Esophagus mucosa (tissue), 1 donor: ENCODE measurements at regions not wholly inside any gene's neighbourhood (a gene's known extent, or its start where the extent isn't known, plus 50 kb on each side); places are given as distances from the start of the nearest gene placed in this dataset.
A peak's percentile ranks its signal among the peaks of the same experiment; 100 is the strongest.
"Not testable (repeated sequence)": the region's sequence is repeated elsewhere in the genome, so short reads cannot be mapped to it uniquely, and the experiment has no call there.

Experiments
- ATAC-seq: fragments of 200-7000 bp; cut with Tn5 transposase; one replicate; pipeline ENCODE4 v1.9.1; 2020
- donor health status: DM: yes; HTN: yes; CAD: no.

GRCh38 chr9:62526306-62526705 lies 1336.5 kb downstream of the SPATA31A7 start:
- not testable (repeated sequence) for ATAC-seq

DNA sequence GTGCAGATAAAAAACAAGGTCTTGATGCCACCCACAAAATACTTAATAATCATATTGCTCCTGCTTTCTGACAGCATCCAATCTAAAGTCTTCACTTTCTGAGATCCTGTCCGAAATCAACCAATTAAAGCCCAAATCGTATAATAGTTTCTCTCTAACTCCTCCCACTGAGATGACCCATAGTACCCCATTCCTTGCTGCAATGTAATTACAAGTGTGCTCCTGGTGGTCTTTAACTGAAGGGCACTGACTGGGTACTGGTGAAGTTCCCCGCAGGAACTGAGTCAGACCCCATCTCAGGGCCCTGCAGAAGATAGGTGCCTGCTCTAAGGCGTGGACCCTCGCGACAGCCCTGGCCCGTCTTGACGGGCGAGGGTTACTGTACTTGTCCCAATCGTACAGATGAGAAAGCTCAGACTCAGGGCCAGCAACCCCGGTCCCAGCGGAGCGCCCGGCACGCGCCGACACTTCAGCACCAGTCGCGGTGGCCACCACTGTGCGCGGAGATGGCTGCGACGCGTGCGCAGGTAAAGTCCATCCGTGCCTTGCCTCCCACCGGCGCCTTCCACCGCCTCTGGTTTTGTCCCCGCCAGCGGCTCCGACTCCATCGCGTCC lies 1342.4 kb downstream of the SPATA31A7 start:
- ATAC-seq, result not testable (repeated sequence)

- ATAC-seq, result not testable (repeated sequence)
Measured at GRCh38 chr9:62532777-62533173, 1342.9 kb downstream of the SPATA31A7 start.

DNA sequence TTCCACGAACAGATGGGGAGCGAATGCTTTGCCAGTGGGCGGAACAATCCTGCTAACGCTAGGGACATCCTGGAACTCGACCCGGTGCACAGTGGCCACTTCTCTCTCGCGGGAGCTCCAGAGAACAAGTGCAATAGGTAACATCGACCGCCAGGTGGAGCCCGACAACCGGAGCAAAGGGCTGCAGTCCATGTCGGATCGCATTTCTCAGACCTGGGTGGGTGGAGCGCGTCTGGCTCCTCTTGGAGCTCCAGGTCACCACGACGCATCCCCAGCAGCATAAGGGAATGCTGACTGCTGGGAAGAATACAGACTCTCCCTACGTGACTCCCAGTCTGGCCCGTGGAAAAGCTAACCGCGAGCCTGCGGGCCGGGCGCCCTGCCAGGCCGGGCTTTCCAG lies 1360.7 kb downstream of the SPATA31A7 start:
- ATAC-seq, result peak; percentile 89

- ATAC-seq, result not testable (repeated sequence)
Measured at GRCh38 chr9:62560603-62561002, 1370.8 kb downstream of the SPATA31A7 start.

DNA sequence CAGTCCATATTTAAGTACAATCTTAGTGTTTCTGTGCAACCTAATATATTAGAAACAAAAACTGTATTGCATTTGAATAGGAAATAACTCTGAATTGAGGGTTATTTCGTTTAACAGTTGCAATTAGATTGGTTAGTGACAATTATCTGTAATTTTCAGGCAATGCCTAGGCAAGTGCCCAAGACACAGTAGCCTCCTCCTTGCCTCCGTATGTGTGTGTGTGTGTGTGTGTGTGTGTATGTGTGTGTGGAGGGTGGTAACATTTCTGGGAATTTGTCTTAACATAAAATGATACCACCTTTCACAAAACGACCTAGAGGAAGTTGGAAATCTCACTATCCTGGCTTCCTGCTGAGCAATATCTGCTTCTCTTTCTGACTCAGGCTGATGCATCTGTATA lies 1375.3 kb downstream of the SPATA31A7 start:
- not testable (repeated sequence) for ATAC-seq

GRCh38 chr9:62566430-62566829 lies 1376.6 kb downstream of the SPATA31A7 start:
- ATAC-seq, result not testable (repeated sequence)

DNA sequence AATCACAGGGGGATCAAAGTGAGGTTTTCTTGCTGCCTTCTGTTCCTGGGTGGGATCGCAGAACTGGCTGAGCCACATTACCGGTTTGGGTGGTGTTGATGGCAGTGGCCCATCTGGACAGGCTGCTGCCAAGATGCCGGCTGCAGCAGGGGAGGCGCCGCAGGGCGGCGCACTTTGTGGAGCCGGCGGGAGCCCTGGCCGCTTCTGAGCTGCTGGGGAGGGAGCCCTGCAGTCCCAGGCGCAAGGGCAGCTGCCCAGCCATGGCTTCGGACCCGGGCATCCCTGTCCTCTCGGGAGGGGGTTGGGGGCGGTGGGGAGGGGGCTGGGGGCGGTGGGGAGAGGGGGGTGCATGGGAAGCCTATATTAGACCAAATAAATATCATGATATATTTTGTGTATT lies 1407.3 kb downstream of the SPATA31A7 start:
- peak; percentile 35 for ATAC-seq
